ENCODE measurements at regions not wholly inside any gene's neighbourhood (a gene's known extent, or its start where the extent isn't known, plus 50 kb on each side); places are given as distances from the start of the nearest gene placed in this dataset.

DNA sequence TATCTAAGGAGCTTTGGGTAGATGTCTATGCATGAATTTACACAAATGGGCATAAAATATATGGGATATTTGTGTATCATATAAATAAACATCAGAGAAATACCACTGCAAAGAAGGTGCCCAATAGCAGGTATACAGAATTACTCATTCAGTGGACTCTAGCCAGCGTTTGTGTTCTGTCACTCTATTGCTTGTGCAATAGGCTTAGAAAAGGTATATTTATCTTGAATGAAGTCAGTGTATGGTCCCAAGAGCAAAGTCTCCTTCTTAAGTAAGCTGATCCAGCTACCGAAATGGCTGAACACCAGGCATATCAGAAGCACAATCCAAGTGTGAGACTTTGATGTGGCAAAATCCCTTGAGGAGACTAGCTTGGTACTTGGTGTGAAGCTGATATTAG is 1058.4 kb downstream of the SORCS1 start:
- H3K36me3 ChIP-seq (replicated peaks; ENCODE audit: low read depth, low read length) = no peaks in the 10 kb centered on the region
- H3K27ac ChIP-seq (ENCODE audit: low read length) = no peak overlapping the region
- H2AFZ ChIP-seq (ENCODE audit: low read depth, low read length) = no peak overlapping the region
- no peaks in the 10 kb centered on the region for H3K79me2 ChIP-seq (ENCODE audit: low read length)
- TF ChIP-seq, protein P1, sequence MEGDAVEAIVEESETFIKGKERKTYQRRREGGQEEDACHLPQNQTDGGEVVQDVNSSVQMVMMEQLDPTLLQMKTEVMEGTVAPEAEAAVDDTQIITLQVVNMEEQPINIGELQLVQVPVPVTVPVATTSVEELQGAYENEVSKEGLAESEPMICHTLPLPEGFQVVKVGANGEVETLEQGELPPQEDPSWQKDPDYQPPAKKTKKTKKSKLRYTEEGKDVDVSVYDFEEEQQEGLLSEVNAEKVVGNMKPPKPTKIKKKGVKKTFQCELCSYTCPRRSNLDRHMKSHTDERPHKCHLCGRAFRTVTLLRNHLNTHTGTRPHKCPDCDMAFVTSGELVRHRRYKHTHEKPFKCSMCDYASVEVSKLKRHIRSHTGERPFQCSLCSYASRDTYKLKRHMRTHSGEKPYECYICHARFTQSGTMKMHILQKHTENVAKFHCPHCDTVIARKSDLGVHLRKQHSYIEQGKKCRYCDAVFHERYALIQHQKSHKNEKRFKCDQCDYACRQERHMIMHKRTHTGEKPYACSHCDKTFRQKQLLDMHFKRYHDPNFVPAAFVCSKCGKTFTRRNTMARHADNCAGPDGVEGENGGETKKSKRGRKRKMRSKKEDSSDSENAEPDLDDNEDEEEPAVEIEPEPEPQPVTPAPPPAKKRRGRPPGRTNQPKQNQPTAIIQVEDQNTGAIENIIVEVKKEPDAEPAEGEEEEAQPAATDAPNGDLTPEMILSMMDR (IDR thresholded peaks at IDR 0.05; ENCODE audit: low read depth, low read length) = no peak
- TF ChIP-seq EZH2phosphoT487 (IDR thresholded peaks at IDR 0.05; ENCODE audit: low read depth) = no peak
- H3K4me2 ChIP-seq (ENCODE audit: low read length) = no peak overlapping the region
- no peaks in the 10 kb centered on the region for H3K4me1 ChIP-seq (ENCODE audit: low read length)
- no peak overlapping the region for H3K9ac ChIP-seq (ENCODE audit: low read length)
- no peak overlapping the region for H3K4me3 ChIP-seq (ENCODE audit: low read length)
- no peaks in the 10 kb centered on the region for H4K20me1 ChIP-seq (ENCODE audit: insufficient read depth, low read length)
- no peaks in the 10 kb centered on the region for H3K27me3 ChIP-seq (ENCODE audit: low read depth, low read length)
- no peaks in the 10 kb centered on the region for H3K9me3 ChIP-seq (ENCODE audit: insufficient read depth, low read length)

DNA sequence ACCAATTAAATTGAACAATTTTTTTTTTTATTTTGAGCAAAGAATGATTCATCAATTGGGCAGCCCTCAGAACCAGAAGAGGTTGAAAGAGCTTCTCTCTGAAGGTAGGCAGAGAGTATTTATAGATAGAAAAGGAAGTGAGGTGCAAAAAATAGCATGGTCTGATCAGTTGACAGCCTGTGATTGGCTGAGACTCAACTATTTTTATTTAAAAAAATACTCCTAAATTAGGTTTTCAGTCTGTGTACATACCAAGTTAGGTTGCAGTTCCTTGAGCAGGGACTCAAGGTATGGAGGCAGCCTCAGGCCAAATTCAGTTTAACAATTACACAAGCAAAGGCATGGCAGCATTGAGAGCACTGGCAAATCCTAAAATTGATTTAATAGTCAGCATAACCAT is 1074.7 kb downstream of the SORCS1 start:
- H3K9ac ChIP-seq (ENCODE audit: low read length) = no peak overlapping the region
- H3K4me1 ChIP-seq (ENCODE audit: low read length) = no peaks in the 10 kb centered on the region
- no peak overlapping the region for H3K27ac ChIP-seq (ENCODE audit: low read length)
- H3K79me2 ChIP-seq (ENCODE audit: low read length) = no peaks in the 10 kb centered on the region
- no peaks in the 10 kb centered on the region for H3K9me3 ChIP-seq (ENCODE audit: insufficient read depth, low read length)
- H3K27me3 ChIP-seq (ENCODE audit: low read depth, low read length) = no peaks in the 10 kb centered on the region
- TF ChIP-seq EZH2phosphoT487 (IDR thresholded peaks at IDR 0.05; ENCODE audit: low read depth) = no peak
- TF ChIP-seq, protein P1 (IDR thresholded peaks at IDR 0.05; ENCODE audit: low read depth, low read length) = no peak
- H3K4me2 ChIP-seq (ENCODE audit: low read length) = no peak overlapping the region
- H3K36me3 ChIP-seq (replicated peaks; ENCODE audit: low read depth, low read length) = no peaks in the 10 kb centered on the region
- no peak overlapping the region for H3K4me3 ChIP-seq (ENCODE audit: low read length)
- H4K20me1 ChIP-seq (ENCODE audit: insufficient read depth, low read length) = no peaks in the 10 kb centered on the region
- H2AFZ ChIP-seq (ENCODE audit: low read depth, low read length) = no peak overlapping the region

DNA sequence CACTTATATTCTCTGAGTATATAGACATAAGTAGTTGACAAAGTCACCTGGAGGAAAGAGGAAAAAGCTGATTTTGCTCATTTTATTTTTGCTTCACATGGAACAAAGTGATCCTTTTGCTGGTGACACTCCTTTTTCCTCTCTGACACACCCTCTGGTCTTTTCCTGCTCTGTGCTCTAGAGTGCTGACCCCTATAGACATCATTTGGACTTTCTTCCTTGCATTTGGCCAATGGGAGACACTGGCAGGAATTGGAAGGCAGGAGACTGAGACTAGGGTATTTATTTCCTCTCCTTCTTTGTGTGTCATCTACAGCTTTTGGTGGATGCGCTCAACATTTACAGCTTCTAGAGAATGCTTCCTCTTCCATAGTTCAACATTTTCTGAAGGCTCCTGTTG is 1078.1 kb downstream of the SORCS1 start:
- no peak overlapping the region for H3K27ac ChIP-seq (ENCODE audit: low read length)
- H3K4me2 ChIP-seq (ENCODE audit: low read length) = no peak overlapping the region
- no peak for TF ChIP-seq EZH2phosphoT487 (IDR thresholded peaks at IDR 0.05; ENCODE audit: low read depth)
- TF ChIP-seq, protein P1 (IDR thresholded peaks at IDR 0.05; ENCODE audit: low read depth, low read length) = no peak
- H4K20me1 ChIP-seq (ENCODE audit: insufficient read depth, low read length) = no peaks in the 10 kb centered on the region
- H3K27me3 ChIP-seq (ENCODE audit: low read depth, low read length) = no peaks in the 10 kb centered on the region
- no peaks in the 10 kb centered on the region for H3K36me3 ChIP-seq (replicated peaks; ENCODE audit: low read depth, low read length)
- no peaks in the 10 kb centered on the region for H3K79me2 ChIP-seq (ENCODE audit: low read length)
- H3K9me3 ChIP-seq (ENCODE audit: insufficient read depth, low read length) = no peaks in the 10 kb centered on the region
- no peaks in the 10 kb centered on the region for H3K4me1 ChIP-seq (ENCODE audit: low read length)
- no peak overlapping the region for H3K4me3 ChIP-seq (ENCODE audit: low read length)
- H3K9ac ChIP-seq (ENCODE audit: low read length) = no peak overlapping the region
- no peak overlapping the region for H2AFZ ChIP-seq (ENCODE audit: low read depth, low read length)

DNA sequence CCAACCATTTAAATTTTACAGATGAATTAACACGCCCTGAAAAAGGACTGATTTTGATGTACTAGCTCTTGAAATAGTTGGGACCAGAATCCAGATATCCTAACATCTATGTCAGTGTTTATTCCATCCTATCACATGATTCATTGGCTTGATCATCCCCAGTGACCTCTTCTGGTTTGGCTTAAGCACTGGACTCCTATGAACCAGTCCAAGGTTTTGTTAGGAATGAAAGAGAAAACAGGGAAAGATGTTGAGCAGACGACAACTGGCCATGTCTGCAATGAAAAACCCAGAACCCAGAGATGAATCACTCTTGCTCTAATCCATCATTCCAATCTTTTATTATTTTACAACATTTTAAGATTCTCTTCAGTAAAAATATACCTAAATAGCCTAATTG is 1080.9 kb downstream of the SORCS1 start:
- Histone ChIP-seq H2AFZ (ENCODE audit: low read depth, low read length) (no peak overlapping the region), H3K9me3 (ENCODE audit: insufficient read depth, low read length) (no peaks in the 10 kb centered on the region), H3K79me2 (ENCODE audit: low read length) (no peaks in the 10 kb centered on the region), H3K4me1 (ENCODE audit: low read length) (no peaks in the 10 kb centered on the region), H3K4me3 (ENCODE audit: low read length) (no peak overlapping the region), H3K4me2 (ENCODE audit: low read length) (no peak overlapping the region), H4K20me1 (ENCODE audit: insufficient read depth, low read length) (no peaks in the 10 kb centered on the region), H3K27ac (ENCODE audit: low read length) (no peak overlapping the region), H3K9ac (ENCODE audit: low read length) (no peak overlapping the region), H3K36me3 (replicated peaks; ENCODE audit: low read depth, low read length) (no peaks in the 10 kb centered on the region), H3K27me3 (ENCODE audit: low read depth, low read length) (no peaks in the 10 kb centered on the region)
- no peak for TF ChIP-seq EZH2phosphoT487 (IDR thresholded peaks at IDR 0.05; ENCODE audit: low read depth)
- TF ChIP-seq, protein P1 (IDR thresholded peaks at IDR 0.05; ENCODE audit: low read depth, low read length) = no peak

Data from OCI-LY3 (cell line).